K562 (cell line): ENCODE measurements at regions not wholly inside any gene's neighbourhood (a gene's known extent, or its start where the extent isn't known, plus 50 kb on each side); places are given as distances from the start of the nearest gene placed in this dataset.

Experiments
- ATAC-seq: fragments of 200-7000 bp; cut with Tn5 transposase; 3 replicates; pipeline ENCODE4 v1.9.1; 2020; ENCODE audit warnings: moderate library complexity
- BruUV-seq: library from RNA; stranded (reverse); fragments of 400-500 nt; replicated peaks from 2 replicates; lab custom pipeline; 2021; lab: Mats Ljungman, UMichigan
- CTCF ChIA-PET: fragments of 300-600 bp; formaldehyde crosslinking; extraction: SDS; loops from one replicate; lab custom pipeline; 2021; ENCODE audit warnings: low intra/inter-chr PET ratio; lab: Yijun Ruan, JAX
- POLR2A ChIA-PET: fragments of 300-600, 350-650 bp; sonication (Branson Sonifier 250); formaldehyde crosslinking; extraction: SDS; loops from one replicate; lab custom pipeline; 2021; ENCODE audit warnings: antibody characterized with exemption, inconsistent platforms; lab: Yijun Ruan, JAX
- DNase-seq, 4 experiments: peaks; one replicate each; pipeline versions ENCODE4 v3.0.0 to v3.0.0-alpha.2; 2011 to 2018; ENCODE audit warnings: low spot score in 3 of 4, mixed read lengths in 3 of 4; ENCODE audit errors: extremely low read depth in 1 of 4
- FAIRE-seq: peaks from 2 replicates; lab custom pipeline; 2011; peaks lifted over from hg19 to GRCh38; lab: Jason Lieb, UNC
- H2AFZ ChIP-seq: 2 replicates; pipeline ENCODE4 v1.6.0; 2011; ENCODE audit warnings: low read depth, low read length, control low read depth, inconsistent platforms
- H3K27ac ChIP-seq: fragments of 200-600 bp; 3 replicates; pipeline ENCODE4 v1.8.0; 2011; ENCODE audit warnings: low read depth, mild to moderate bottlenecking, control low read depth, inconsistent platforms, low read length, moderate library complexity, mixed read lengths; ENCODE audit errors: extremely low read depth
- H3K27me3 ChIP-seq, 2 experiments: fragments of 300-600 bp in 1 of 2; 2 replicates in 1 of 2; 3 replicates in 1 of 2; pipeline versions ENCODE4 v1.6.0 to v1.8.0; 2011; ENCODE audit warnings: inconsistent platforms in 2 of 2, low read length in 2 of 2, mild to moderate bottlenecking in 1 of 2, mixed read lengths in 1 of 2, moderate library complexity in 1 of 2; ENCODE audit not compliant: control insufficient read depth in 2 of 2, insufficient read depth in 2 of 2
- H3K36me3 ChIP-seq: fragments of 300-600 bp; 3 replicates; pipeline ENCODE4 v1.8.0; 2011; ENCODE audit warnings: mild to moderate bottlenecking, low read length, inconsistent platforms; ENCODE audit not compliant: control insufficient read depth, insufficient read depth
- H3K4me1 ChIP-seq, 2 experiments: fragments of 200-600 bp in 1 of 2; replicated peaks in 1 of 2; 2 replicates in 1 of 2; 3 replicates in 1 of 2; pipeline versions ENCODE4 v1.5.1 to v1.8.0; 2011; ENCODE audit warnings: inconsistent platforms in 2 of 2, low read length in 2 of 2, mild to moderate bottlenecking in 1 of 2, mixed read lengths in 1 of 2, moderate library complexity in 1 of 2; ENCODE audit not compliant: control insufficient read depth in 2 of 2, insufficient read depth in 2 of 2
- H3K4me2 ChIP-seq: 2 replicates; pipeline ENCODE4 v1.6.1; 2011; ENCODE audit warnings: low read length, control low read depth, inconsistent platforms, mixed read lengths; ENCODE audit not compliant: insufficient read depth
- H3K4me3 ChIP-seq: fragments of 200-600 bp; sonication (generic), shearing (Covaris generic); 2 replicates; pipeline ENCODE4 v1.5.1; 2016; ENCODE audit warnings: control low read depth, inconsistent platforms
- H3K79me2 ChIP-seq: fragments of 200-600 bp; 3 replicates; pipeline ENCODE4 v1.8.0; 2011; ENCODE audit warnings: low read length, inconsistent platforms; ENCODE audit not compliant: control insufficient read depth, insufficient read depth
- H3K9ac ChIP-seq, 2 experiments: 2 replicates each; pipeline versions ENCODE4 v1.6.0 to v1.6.1; 2011; ENCODE audit warnings: low read depth in 2 of 2, low read length in 2 of 2, control low read depth in 1 of 2, inconsistent platforms in 1 of 2, mild to moderate bottlenecking in 1 of 2, mixed read lengths in 1 of 2; ENCODE audit not compliant: insufficient read depth in 1 of 2
- H3K9me1 ChIP-seq: one replicate; pipeline ENCODE4 v1.6.0; 2011; ENCODE audit warnings: inconsistent platforms, mild to moderate bottlenecking, low read length, moderate library complexity; ENCODE audit not compliant: control insufficient read depth, insufficient read depth
- H3K9me3 ChIP-seq: replicated peaks from 2 replicates; pipeline ENCODE4 v1.5.1; 2011; ENCODE audit warnings: low read depth, low read length, inconsistent platforms; ENCODE audit not compliant: control insufficient read depth, insufficient read depth
- H4K20me1 ChIP-seq: replicated peaks from 2 replicates; pipeline ENCODE4 v1.6.1; 2011; ENCODE audit warnings: low read length, inconsistent platforms, mixed read lengths; ENCODE audit not compliant: control insufficient read depth, insufficient read depth
- BDP1 ChIP-seq: IDR thresholded peaks from 3 replicates; pipeline ENCODE4 v1.6.1; 2011; ENCODE audit not compliant: insufficient read length, insufficient read depth
- CBX3 ChIP-seq, 2 experiments: IDR thresholded peaks; 1 replicate in 1 of 2; 2 replicates in 1 of 2; pipeline ENCODE4 v1.6.1; 2012; ENCODE audit warnings: inconsistent platforms in 2 of 2, low read length in 2 of 2, borderline replicate concordance in 1 of 2, control low read depth in 1 of 2
- ETV5 ChIP-seq: sonication (generic); formaldehyde crosslinking; IDR thresholded peaks from 2 replicates; pipeline ENCODE4 v1.4.0; 2020; ENCODE audit warnings: low read depth, mild to moderate bottlenecking, missing genetic modification reagents
- GABPA ChIP-seq: fragments of 200-800 bp; sonication (Bioruptor generic); conservative IDR thresholded peaks from 2 replicates; pipeline ENCODE4 v1.6.1; 2016; ENCODE audit warnings: low read depth, missing genetic modification characterization, missing compliant biosample characterization
- HIVEP1 ChIP-seq: fragments of 250-450 bp; sonication (Bioruptor Pico); IDR thresholded peaks from 2 replicates; pipeline ENCODE4 v1.4.0; 2020; ENCODE audit warnings: mild to moderate bottlenecking
- MAFF ChIP-seq: IDR thresholded peaks from 2 replicates; pipeline ENCODE4 v1.6.1; 2012; ENCODE audit warnings: low read length, improper control_type of control experiment
- NCOA2 ChIP-seq, 2 experiments: fragments of 450-650 bp; IDR thresholded peaks; 2 replicates each; pipeline ENCODE4 v1.6.1; 2018; ENCODE audit warnings: mild to moderate bottlenecking in 2 of 2, moderate library complexity in 1 of 2; ENCODE audit not compliant: partially characterized antibody in 2 of 2
- OTX1 ChIP-seq: fragments of 450-650 bp; formaldehyde crosslinking; IDR thresholded peaks from 2 replicates; pipeline ENCODE4 v1.4.0; 2022; ENCODE audit warnings: mild to moderate bottlenecking
- POLR2AphosphoS2 ChIP-seq: IDR thresholded peaks from 2 replicates; pipeline ENCODE4 v1.6.1; 2012; ENCODE audit warnings: low read length, improper control_type of control experiment
- SAFB2 ChIP-seq: fragments of 200-400 bp; formaldehyde crosslinking; IDR thresholded peaks from 2 replicates; pipeline ENCODE4 v1.6.1; 2018; ENCODE audit warnings: borderline replicate concordance, low read length, low read depth, moderate library complexity; ENCODE audit not compliant: severe bottlenecking
- SFPQ ChIP-seq: fragments of 200-400 bp; formaldehyde crosslinking; IDR thresholded peaks from 2 replicates; pipeline ENCODE4 v1.6.1; 2017; ENCODE audit warnings: mild to moderate bottlenecking, low read depth, low read length, moderate library complexity
- SIRT6 ChIP-seq: IDR thresholded peaks from one replicate; pipeline ENCODE4 v1.6.1; 2012; ENCODE audit warnings: low read depth, mild to moderate bottlenecking, control low read depth, inconsistent platforms, low read length, moderate library complexity
- SNRNP70 ChIP-seq: fragments of 200-400 bp; formaldehyde crosslinking; optimal IDR thresholded peaks from 2 replicates; pipeline ENCODE3; 2017; ENCODE audit warnings: low read depth, low read length
- ZBTB12 ChIP-seq: fragments of 250-450 bp; sonication (Bioruptor Pico); IDR thresholded peaks from 2 replicates; pipeline ENCODE4 v1.4.0; 2020
- ZEB2 ChIP-seq: fragments of 450-650 bp; IDR thresholded peaks from 2 replicates; pipeline ENCODE4 v1.6.1; 2016
- ZNF561 ChIP-seq: fragments of 450-650 bp; formaldehyde crosslinking; conservative IDR thresholded peaks from 2 replicates; pipeline ENCODE4 v1.4.0; 2020; ENCODE audit warnings: mild to moderate bottlenecking, moderate library complexity
- ZZZ3 ChIP-seq: fragments of 450-650 bp; IDR thresholded peaks from 2 replicates; pipeline ENCODE4 v1.6.1; 2016; ENCODE audit warnings: antibody characterized with exemption, mild to moderate bottlenecking, moderate library complexity
- WGBS: fragments of 100-300 bp; shearing (Covaris generic); methylation state at CpG from one replicate; pipeline ENCODE4 v1.1.6; 2016; ENCODE audit warnings: low coverage, mixed read lengths; ENCODE audit not compliant: insufficient coverage; ENCODE audit errors: missing lambda C conversion rate; 5-methylcytosine and 5-hydroxymethylcytosine counted together
- in situ Hi-C: fragments of 300-500 bp; cut with MboI; formaldehyde crosslinking; loops from 4 replicates; pipeline ENCODE4 v1.15.0; 2018; ENCODE audit warnings: inconsistent platforms, mixed read lengths
- intact Hi-C: fragments of 100-400 bp; cut with micrococcal nuclease; formaldehyde crosslinking; loops from 2 replicates; pipeline ENCODE4 v1.14.2; 2022
- TF ChIP-seq, protein P1 (sequence below), 2 experiments: fragments of 450-650 bp in 1 of 2; IDR thresholded peaks; 2 replicates each; pipeline ENCODE4 v1.6.1; 2011 to 2017; ENCODE audit warnings: low read depth in 2 of 2, antibody characterized with exemption in 1 of 2, borderline replicate concordance in 1 of 2, low read length in 1 of 2, mild to moderate bottlenecking in 1 of 2, mixed read lengths in 1 of 2; ENCODE audit not compliant: control insufficient read depth in 1 of 2

DNA sequence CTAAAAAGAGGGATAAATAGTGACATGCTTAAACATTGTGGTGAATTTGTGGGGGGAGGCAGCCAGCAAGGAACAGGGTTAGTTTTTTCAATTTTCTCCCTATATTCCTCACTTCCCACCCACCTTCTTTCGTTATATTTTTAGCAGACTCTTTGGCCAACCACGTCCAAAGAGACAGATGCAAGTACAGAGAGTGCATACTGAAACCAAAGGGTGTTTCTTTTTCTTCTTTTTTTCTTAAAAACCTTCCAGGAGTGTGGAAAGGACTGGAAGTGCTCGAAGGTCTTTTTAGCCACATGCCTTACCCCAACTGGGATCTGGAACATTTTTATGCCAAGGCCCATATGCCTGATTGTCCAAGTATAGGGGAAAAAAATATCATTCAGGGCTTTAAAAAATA, 59.0 kb downstream of the TNP1 start:
- Histone ChIP-seq H3K27me3 (no peaks in the 10 kb centered on the region), H3K4me1 (peaks cover 6 to 17% of the 10 kb centered on the region in 2 experiments; a peak in 4 of 5 replicates), H3K27ac (no peak overlapping the region), H3K36me3 (no peaks in the 10 kb centered on the region), H4K20me1 (no peaks in the 10 kb centered on the region), H3K4me2 (no peak overlapping the region), H3K9me3 (no peaks in the 10 kb centered on the region), H3K9me1 (no peaks in the 10 kb centered on the region), H3K4me3 (no peak overlapping the region), H3K79me2 (no peaks in the 10 kb centered on the region), H2AFZ (peak overlapping the region; percentile 87), H3K9ac (no peak overlapping the region)
- in situ Hi-C loops = no loop called here
- DNase-seq (no peak), FAIRE-seq (no peak), ATAC-seq (no peak)
- BruUV-seq = no TSS peak
- WGBS = 39% methylated on average over 3 of the region's 3 CpGs
- ChIA-PET POLR2A (interaction anchor here (0.6 to 1.0 kb wide), 2 partner anchors 8 to 75 kb away, joined by 3 read pairs; no protein-coding TSS in a partner anchor), CTCF (no interaction called here)
- intact Hi-C loops = no loop called here
- TF ChIP-seq BDP1 = no peak
- no peak for TF ChIP-seq NCOA2 (IDR thresholded peaks at IDR 0.05; ENCODE audit: partially characterized antibody in 2 of 2)
- TF ChIP-seq, protein P1, sequence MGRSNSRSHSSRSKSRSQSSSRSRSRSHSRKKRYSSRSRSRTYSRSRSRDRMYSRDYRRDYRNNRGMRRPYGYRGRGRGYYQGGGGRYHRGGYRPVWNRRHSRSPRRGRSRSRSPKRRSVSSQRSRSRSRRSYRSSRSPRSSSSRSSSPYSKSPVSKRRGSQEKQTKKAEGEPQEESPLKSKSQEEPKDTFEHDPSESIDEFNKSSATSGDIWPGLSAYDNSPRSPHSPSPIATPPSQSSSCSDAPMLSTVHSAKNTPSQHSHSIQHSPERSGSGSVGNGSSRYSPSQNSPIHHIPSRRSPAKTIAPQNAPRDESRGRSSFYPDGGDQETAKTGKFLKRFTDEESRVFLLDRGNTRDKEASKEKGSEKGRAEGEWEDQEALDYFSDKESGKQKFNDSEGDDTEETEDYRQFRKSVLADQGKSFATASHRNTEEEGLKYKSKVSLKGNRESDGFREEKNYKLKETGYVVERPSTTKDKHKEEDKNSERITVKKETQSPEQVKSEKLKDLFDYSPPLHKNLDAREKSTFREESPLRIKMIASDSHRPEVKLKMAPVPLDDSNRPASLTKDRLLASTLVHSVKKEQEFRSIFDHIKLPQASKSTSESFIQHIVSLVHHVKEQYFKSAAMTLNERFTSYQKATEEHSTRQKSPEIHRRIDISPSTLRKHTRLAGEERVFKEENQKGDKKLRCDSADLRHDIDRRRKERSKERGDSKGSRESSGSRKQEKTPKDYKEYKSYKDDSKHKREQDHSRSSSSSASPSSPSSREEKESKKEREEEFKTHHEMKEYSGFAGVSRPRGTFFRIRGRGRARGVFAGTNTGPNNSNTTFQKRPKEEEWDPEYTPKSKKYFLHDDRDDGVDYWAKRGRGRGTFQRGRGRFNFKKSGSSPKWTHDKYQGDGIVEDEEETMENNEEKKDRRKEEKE (IDR thresholded peaks at IDR 0.05; ENCODE audit: borderline replicate concordance in 1 of 2, control insufficient read depth in 1 of 2, low read depth in 2 of 2, low read length in 1 of 2) = no peak
- no peak for TF ChIP-seq MAFF
- TF ChIP-seq GABPA (tag) = no peak
- no peak for TF ChIP-seq ETV5 (CRISPR knock-in tag)
- TF ChIP-seq SFPQ = no peak
- no peak for TF ChIP-seq ZBTB12 (CRISPR knock-in tag)
- TF ChIP-seq HIVEP1 (CRISPR knock-in tag) = no peak
- no peak for TF ChIP-seq CBX3 (IDR thresholded peaks at IDR 0.05; ENCODE audit: borderline replicate concordance in 1 of 2, low read length in 2 of 2)
- TF ChIP-seq OTX1 (CRISPR knock-in tag) = no peak
- TF ChIP-seq SAFB2 = no peak
- no peak for TF ChIP-seq SNRNP70
- no peak for TF ChIP-seq ZNF561 (CRISPR knock-in tag)
- TF ChIP-seq ZZZ3 = no peak
- no peak for TF ChIP-seq POLR2AphosphoS2
- no peak for TF ChIP-seq ZEB2
- no peak for TF ChIP-seq SIRT6
